GM23338 (cell line): ENCODE measurements at regions not wholly inside any gene's neighbourhood (a gene's known extent, or its start where the extent isn't known, plus 50 kb on each side); places are given as distances from the start of the nearest gene placed in this dataset.

Source experiments
- ATAC-seq: fragments of 200-7000 bp; cut with Tn5 transposase; 3 replicates; pipeline ENCODE4 v1.9.1; 2020
- DNase-seq: peaks from one replicate; pipeline ENCODE4 v3.0.0-alpha.2; 2015; ENCODE audit warnings: low spot score
- H2AFZ ChIP-seq: fragments of 200-600 bp; sonication (generic); 2 replicates; pipeline ENCODE4 v1.8.0; 2016; ENCODE audit warnings: antibody characterized with exemption, mild to moderate bottlenecking, moderate library complexity
- H3F3A ChIP-seq: fragments of 200-600 bp; sonication (generic); replicated peaks from 2 replicates; pipeline ENCODE4 v1.8.0; 2017; ENCODE audit warnings: antibody characterized with exemption, mixed run types, low read depth
- H3K27ac ChIP-seq: fragments of 200-600 bp; sonication (generic); 2 replicates; pipeline ENCODE4 v1.6.1; 2016; ENCODE audit warnings: low read depth
- H3K27me3 ChIP-seq: fragments of 200-600 bp; sonication (generic); 2 replicates; pipeline ENCODE4 v1.8.0; 2016; ENCODE audit warnings: mild to moderate bottlenecking, mixed run types, moderate library complexity; ENCODE audit not compliant: insufficient read depth
- H3K36me3 ChIP-seq: fragments of 200-600 bp; sonication (generic); 2 replicates; pipeline ENCODE4 v1.8.0; 2016; ENCODE audit warnings: mild to moderate bottlenecking; ENCODE audit not compliant: insufficient read depth
- H3K4me1 ChIP-seq: fragments of 200-600 bp; sonication (generic); 2 replicates; pipeline ENCODE4 v1.8.0; 2016; ENCODE audit warnings: mild to moderate bottlenecking, moderate library complexity; ENCODE audit not compliant: insufficient read depth
- H3K4me2 ChIP-seq: fragments of 200-600 bp; sonication (generic); 2 replicates; pipeline ENCODE4 v1.7.1; 2017; ENCODE audit warnings: mixed run types
- H3K4me3 ChIP-seq: fragments of 200-600 bp; sonication (generic); 2 replicates; pipeline ENCODE4 v1.6.1; 2016; ENCODE audit warnings: mixed run types
- H3K79me2 ChIP-seq: fragments of 200-600 bp; sonication (generic); replicated peaks from 2 replicates; pipeline ENCODE4 v1.8.0; 2017; ENCODE audit warnings: mild to moderate bottlenecking; ENCODE audit not compliant: insufficient read depth
- H3K9me2 ChIP-seq: fragments of 200-600 bp; sonication (generic); 2 replicates; pipeline ENCODE4 v1.8.0; 2017; ENCODE audit not compliant: insufficient read depth
- H4K20me1 ChIP-seq: fragments of 200-600 bp; sonication (generic); replicated peaks from 2 replicates; pipeline ENCODE4 v1.8.0; 2017; ENCODE audit warnings: mild to moderate bottlenecking; ENCODE audit not compliant: insufficient read depth
- H3K27ac Mint-ChIP-seq: 2 replicates; pipeline ENCODE4 v1.8.0; 2020; ENCODE audit warnings: inconsistent platforms, mild to moderate bottlenecking, moderate library complexity, mixed read lengths
- H3K27me3 Mint-ChIP-seq: 3 replicates; pipeline ENCODE4 v1.8.0; 2022; ENCODE audit warnings: low read depth, mild to moderate bottlenecking, moderate library complexity, mixed read lengths, inconsistent platforms; ENCODE audit not compliant: insufficient read depth, poor library complexity
- H3K36me3 Mint-ChIP-seq: 3 replicates; pipeline ENCODE4 v1.8.0; 2021; ENCODE audit warnings: low read depth, mild to moderate bottlenecking, inconsistent platforms, moderate library complexity, mixed read lengths
- H3K4me1 Mint-ChIP-seq: 3 replicates; pipeline ENCODE4 v1.8.0; 2020; ENCODE audit warnings: mild to moderate bottlenecking, inconsistent platforms, mixed read lengths
- H3K4me3 Mint-ChIP-seq: 3 replicates; pipeline ENCODE4 v1.8.0; 2021; ENCODE audit warnings: moderate library complexity, mild to moderate bottlenecking, inconsistent platforms, mixed read lengths
- H3K9me3 Mint-ChIP-seq: 3 replicates; pipeline ENCODE4 v1.8.0; 2020; ENCODE audit warnings: moderate library complexity, mild to moderate bottlenecking, inconsistent platforms, mixed read lengths
- CREB1 ChIP-seq: fragments of 250-450 bp; sonication (Bioruptor Pico); IDR thresholded peaks from 2 replicates; pipeline ENCODE4 v1.5.0; 2020; ENCODE audit warnings: low read depth, mild to moderate bottlenecking, moderate library complexity
- ETS1 ChIP-seq: IDR thresholded peaks from 2 replicates; pipeline ENCODE4 v1.6.1; 2016; ENCODE audit warnings: antibody characterized with exemption
- EZH2 ChIP-seq: fragments of 200-600 bp; sonication (generic); IDR thresholded peaks from one replicate; pipeline ENCODE4 v1.8.0; 2017; ENCODE audit warnings: antibody characterized with exemption, mild to moderate bottlenecking, low read depth; ENCODE audit not compliant: unreplicated experiment
- NANOG ChIP-seq: IDR thresholded peaks from 2 replicates; pipeline ENCODE4 v1.6.1; 2016; ENCODE audit warnings: antibody characterized with exemption, borderline replicate concordance
- POLR2AphosphoS5 ChIP-seq: IDR thresholded peaks from 2 replicates; pipeline ENCODE4 v1.6.1; 2016; ENCODE audit warnings: antibody characterized with exemption, low read depth
- STAT1 ChIP-seq: IDR thresholded peaks from one replicate; pipeline ENCODE4 v1.6.1; 2016; ENCODE audit warnings: antibody characterized with exemption; ENCODE audit not compliant: unreplicated experiment
- ZNF331 ChIP-seq: fragments of 250-450 bp; sonication (Bioruptor Pico); IDR thresholded peaks from 2 replicates; pipeline ENCODE4 v1.5.0; 2020; ENCODE audit warnings: low read depth, mild to moderate bottlenecking, moderate library complexity
- ZNF462 ChIP-seq: fragments of 250-450 bp; sonication (Bioruptor Pico); IDR thresholded peaks from 2 replicates; pipeline ENCODE4 v1.5.0; 2020; ENCODE audit warnings: mild to moderate bottlenecking, moderate library complexity

- Histone ChIP-seq H3K4me3 (no peak overlapping the region), H4K20me1 (no peaks in the 10 kb centered on the region), H3F3A (no peaks in the 10 kb centered on the region), H3K27me3 (no peaks in the 10 kb centered on the region), H3K79me2 (no peaks in the 10 kb centered on the region), H3K9me2 (peaks cover 17% of the 10 kb centered on the region; the same call in 1 of the 2 replicates), H3K4me1 (no peaks in the 10 kb centered on the region), H3K4me2 (no peak overlapping the region), H3K27ac (no peak overlapping the region), H3K36me3 (no peaks in the 10 kb centered on the region; the same call in 1 of the 2 replicates), H2AFZ (no peak overlapping the region)
- peaks cover 7% of the 10 kb centered on the region; the same call in 2 of the 3 replicates for H3K36me3 Mint-ChIP-seq
- H3K27me3 Mint-ChIP-seq: peaks cover 2% of the 10 kb centered on the region
- TF ChIP-seq ZNF331 (CRISPR knock-in tag) (no peak), NANOG (no peak), EZH2 (no peak), CREB1 (no peak), STAT1 (no peak), ZNF462 (CRISPR knock-in tag) (no peak), ETS1 (no peak), POLR2AphosphoS5 (no peak)
- peaks cover 36% of the 10 kb centered on the region for H3K9me3 Mint-ChIP-seq
- H3K4me1 Mint-ChIP-seq: no peaks in the 10 kb centered on the region
- no peak overlapping the region for H3K4me3 Mint-ChIP-seq
- DNase-seq (no peak), ATAC-seq (no peak)
- no peak overlapping the region for H3K27ac Mint-ChIP-seq
Observed at GRCh38 chr5:6885581-6885980, 172.3 kb downstream of the TENT4A start.
